ENCODE measurements at regions not wholly inside any gene's neighbourhood (a gene's known extent, or its start where the extent isn't known, plus 50 kb on each side); places are given as distances from the start of the nearest gene placed in this dataset.

DNA sequence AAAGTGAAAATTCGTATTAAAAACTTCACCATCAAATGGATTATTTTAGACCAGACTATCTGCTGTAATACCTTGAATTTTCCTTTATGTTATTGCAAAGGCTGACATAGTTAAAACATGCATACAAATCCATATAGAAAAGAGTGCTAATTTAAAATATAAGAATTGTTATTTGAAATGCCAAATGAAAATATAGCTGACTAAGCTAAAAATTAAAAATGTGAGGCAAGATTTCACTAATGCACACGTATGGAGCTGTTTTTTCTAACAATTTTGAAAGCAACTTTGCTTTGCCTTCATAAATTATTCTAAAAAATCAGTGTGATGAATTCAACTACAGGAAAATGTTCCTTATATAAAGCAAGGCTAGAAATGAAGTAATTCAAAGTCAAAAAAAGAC lies 62.5 kb downstream of the MPP7 start:
- Histone ChIP-seq H3K4me1 (ENCODE audit: control insufficient read depth in 1 of 2, insufficient read depth in 2 of 2, low read length in 2 of 2) (no peaks in the 10 kb centered on the region), H3K27me3 (ENCODE audit: control insufficient read depth in 1 of 2, insufficient read depth in 2 of 2, low read length in 1 of 2) (no peaks in the 10 kb centered on the region), H3K4me3 (ENCODE audit: low read length in 2 of 2) (no peak overlapping the region), H3K27ac (ENCODE audit: low read depth in 1 of 2, low read length in 2 of 2) (no peak overlapping the region), H3K9me3 (ENCODE audit: control insufficient read depth, low read length) (no peaks in the 10 kb centered on the region), H3K36me3 (ENCODE audit: control insufficient read depth in 1 of 2, insufficient read depth in 2 of 2, low read length in 1 of 2) (no peaks in the 10 kb centered on the region)
- intact Hi-C loops (cut with DNase I) = loop anchor here (2.0 to 10.0 kb wide), 4 partner anchors 58 to 796 kb away; no protein-coding TSS in a partner anchor
- no peak for DNase-seq
- 73 to 74% methylated on average over 2 of the region's 2 CpGs for WGBS, 2 donors
- no peak for ATAC-seq (ENCODE audit: low FRiP score)

DNA sequence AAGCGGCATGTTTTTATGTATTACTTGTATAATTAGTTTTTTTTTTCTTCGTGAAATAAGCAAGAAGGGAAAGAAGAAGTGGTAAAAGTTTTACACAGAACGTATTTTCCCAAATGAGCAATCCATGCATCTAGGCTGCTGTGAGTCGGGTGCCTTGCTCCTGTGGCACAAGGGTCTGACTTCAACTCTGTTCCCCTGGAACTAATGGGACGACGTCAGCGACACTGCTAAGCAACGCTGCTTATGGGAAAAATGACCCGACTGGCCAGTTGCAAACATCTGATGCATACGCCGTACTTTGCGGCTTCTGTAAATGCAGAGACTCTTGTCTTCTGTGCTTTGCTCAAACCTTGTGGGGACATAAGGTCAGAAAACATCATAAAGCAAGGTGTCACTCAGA lies 66.3 kb downstream of the MPP7 start:
- H3K27ac ChIP-seq (ENCODE audit: low read depth in 1 of 2, low read length in 2 of 2) = no peak overlapping the region
- H3K36me3 ChIP-seq (ENCODE audit: control insufficient read depth in 1 of 2, insufficient read depth in 2 of 2, low read length in 1 of 2) = no peaks in the 10 kb centered on the region
- DNase-seq (no peak), ATAC-seq (ENCODE audit: low FRiP score) (no peak)
- H3K4me1 ChIP-seq (ENCODE audit: control insufficient read depth in 1 of 2, insufficient read depth in 2 of 2, low read length in 2 of 2) = no peaks in the 10 kb centered on the region
- WGBS, 2 donors = 87 to 89% methylated on average over 12 of the region's 12 CpGs
- no peaks in the 10 kb centered on the region for H3K9me3 ChIP-seq (ENCODE audit: control insufficient read depth, low read length)
- no peak overlapping the region for H3K4me3 ChIP-seq (ENCODE audit: low read length in 2 of 2)
- intact Hi-C loops (cut with DNase I) = no loop called here
- no peaks in the 10 kb centered on the region for H3K27me3 ChIP-seq (ENCODE audit: control insufficient read depth in 1 of 2, insufficient read depth in 2 of 2, low read length in 1 of 2)

DNA sequence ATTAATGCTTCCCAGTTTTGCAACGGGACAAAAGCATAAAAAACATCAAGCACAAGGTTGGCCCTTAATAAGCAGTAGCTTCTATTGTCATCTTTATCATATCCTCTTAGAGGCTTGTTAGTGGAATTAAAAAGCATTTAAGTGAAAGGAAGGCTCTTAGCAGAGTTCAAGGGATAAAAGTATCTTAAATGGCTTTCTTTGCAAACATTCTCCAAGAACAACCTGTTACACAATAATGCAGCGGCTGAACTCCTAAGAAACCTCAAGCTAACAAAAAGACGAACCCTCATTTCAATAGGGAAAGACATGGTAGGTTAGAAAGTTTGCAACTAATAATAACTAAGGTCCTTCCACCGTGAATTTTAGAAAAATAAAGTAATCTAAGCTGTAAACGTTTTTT lies 82.1 kb downstream of the MPP7 start:
- Histone ChIP-seq H3K9me3 (ENCODE audit: control insufficient read depth, low read length) (no peaks in the 10 kb centered on the region), H3K4me1 (ENCODE audit: control insufficient read depth in 1 of 2, insufficient read depth in 2 of 2, low read length in 2 of 2) (peaks cover 0 to 3% of the 10 kb centered on the region in 2 donors), H3K27me3 (ENCODE audit: control insufficient read depth in 1 of 2, insufficient read depth in 2 of 2, low read length in 1 of 2) (no peaks in the 10 kb centered on the region), H3K27ac (ENCODE audit: low read depth in 1 of 2, low read length in 2 of 2) (no peak overlapping the region), H3K36me3 (ENCODE audit: control insufficient read depth in 1 of 2, insufficient read depth in 2 of 2, low read length in 1 of 2) (no peaks in the 10 kb centered on the region), H3K4me3 (ENCODE audit: low read length in 2 of 2) (no peak overlapping the region)
- DNase-seq (no peak), ATAC-seq (ENCODE audit: low FRiP score) (no peak)
- 51 to 53% methylated on average over 5 of the region's 5 CpGs for WGBS, 2 donors
- intact Hi-C loops (cut with DNase I) = no loop called here

DNA sequence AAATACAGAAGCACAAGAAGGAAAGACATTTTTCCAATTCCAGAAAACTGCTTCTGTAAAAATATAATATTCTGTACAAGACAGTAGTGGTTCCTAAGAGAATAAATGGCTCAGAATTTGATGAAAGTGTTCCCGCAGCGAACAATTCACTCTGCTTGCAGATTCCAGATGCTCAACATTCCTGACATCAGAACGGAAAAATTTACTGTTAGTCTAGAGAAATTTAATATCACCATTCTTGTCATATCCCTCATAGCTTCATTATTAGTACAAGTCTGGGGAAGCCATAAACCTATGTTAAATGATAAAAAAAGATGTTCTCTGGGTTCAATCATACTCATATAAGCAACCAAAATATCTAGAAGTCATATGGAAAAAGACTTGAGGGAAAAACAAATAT lies 83.6 kb downstream of the MPP7 start:
- 43 to 60% methylated on average over 3 of the region's 3 CpGs for WGBS, 2 donors
- Histone ChIP-seq H3K27ac (ENCODE audit: low read depth in 1 of 2, low read length in 2 of 2) (no peak overlapping the region), H3K27me3 (ENCODE audit: control insufficient read depth in 1 of 2, insufficient read depth in 2 of 2, low read length in 1 of 2) (no peaks in the 10 kb centered on the region), H3K4me1 (ENCODE audit: control insufficient read depth in 1 of 2, insufficient read depth in 2 of 2, low read length in 2 of 2) (peaks cover 0 to 4% of the 10 kb centered on the region in 2 donors), H3K4me3 (ENCODE audit: low read length in 2 of 2) (no peak overlapping the region), H3K9me3 (ENCODE audit: control insufficient read depth, low read length) (no peaks in the 10 kb centered on the region), H3K36me3 (ENCODE audit: control insufficient read depth in 1 of 2, insufficient read depth in 2 of 2, low read length in 1 of 2) (no peaks in the 10 kb centered on the region)
- ATAC-seq (ENCODE audit: low FRiP score) = no peak
- intact Hi-C loops (cut with DNase I) = no loop called here
- DNase-seq = no peak

DNA sequence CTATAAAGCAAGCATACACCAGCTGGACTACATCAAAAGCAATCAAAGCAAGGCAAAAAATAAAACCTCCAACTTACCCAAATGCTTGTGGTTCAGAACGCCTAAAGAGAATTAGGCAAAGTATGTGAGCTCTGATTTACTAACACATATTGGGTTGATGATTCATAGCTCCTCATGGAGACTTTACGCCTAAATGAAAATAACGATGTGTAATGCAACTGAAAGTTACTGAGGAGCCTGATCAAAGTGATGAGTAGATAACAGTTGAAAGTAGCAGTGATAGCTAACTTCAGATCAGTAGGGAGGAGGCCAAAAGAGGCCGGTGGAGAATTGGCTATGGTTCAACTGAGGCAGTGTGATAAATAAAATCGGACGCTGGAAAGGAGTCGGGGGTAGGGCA lies 85.0 kb downstream of the MPP7 start:
- no peaks in the 10 kb centered on the region for H3K27me3 ChIP-seq (ENCODE audit: control insufficient read depth in 1 of 2, insufficient read depth in 2 of 2, low read length in 1 of 2)
- ATAC-seq (ENCODE audit: low FRiP score) (no peak), DNase-seq (no peak)
- H3K4me3 ChIP-seq (ENCODE audit: low read length in 2 of 2) = peak overlapping the region in 1 of 2 donors; percentile 8
- intact Hi-C loops (cut with DNase I) = no loop called here
- H3K9me3 ChIP-seq (ENCODE audit: control insufficient read depth, low read length) = no peaks in the 10 kb centered on the region
- peaks cover 0 to 1% of the 10 kb centered on the region in 2 donors for H3K36me3 ChIP-seq (ENCODE audit: control insufficient read depth in 1 of 2, insufficient read depth in 2 of 2, low read length in 1 of 2)
- 52 to 56% methylated on average over 7 of the region's 7 CpGs for WGBS, 2 donors
- peaks cover 0 to 4% of the 10 kb centered on the region in 2 donors for H3K4me1 ChIP-seq (ENCODE audit: control insufficient read depth in 1 of 2, insufficient read depth in 2 of 2, low read length in 2 of 2)
- no peak overlapping the region for H3K27ac ChIP-seq (ENCODE audit: low read depth in 1 of 2, low read length in 2 of 2)

DNA sequence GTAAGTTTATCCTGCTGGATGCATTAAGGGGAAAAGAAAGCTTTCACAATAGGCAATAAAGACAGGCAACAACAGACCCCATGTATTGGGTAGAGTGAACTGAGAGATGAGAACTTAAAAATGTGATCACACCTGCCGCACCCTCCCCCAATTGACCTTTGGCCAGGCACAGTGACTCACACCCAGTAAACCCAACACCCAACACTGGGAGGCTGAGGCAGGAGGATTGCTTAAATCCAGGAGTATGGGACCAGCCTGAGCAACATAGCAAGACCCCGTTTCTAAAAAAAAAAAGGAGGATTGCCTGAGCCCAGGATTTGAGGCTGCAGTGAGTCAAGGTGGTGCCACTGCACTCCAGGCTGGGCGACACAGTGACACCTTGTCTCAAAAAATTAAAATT lies 86.9 kb downstream of the MPP7 start:
- intact Hi-C loops (cut with DNase I) = no loop called here
- Histone ChIP-seq H3K4me1 (ENCODE audit: control insufficient read depth in 1 of 2, insufficient read depth in 2 of 2, low read length in 2 of 2) (peaks cover 0 to 4% of the 10 kb centered on the region in 2 donors), H3K27ac (ENCODE audit: low read depth in 1 of 2, low read length in 2 of 2) (no peak overlapping the region), H3K27me3 (ENCODE audit: control insufficient read depth in 1 of 2, insufficient read depth in 2 of 2, low read length in 1 of 2) (no peaks in the 10 kb centered on the region), H3K36me3 (ENCODE audit: control insufficient read depth in 1 of 2, insufficient read depth in 2 of 2, low read length in 1 of 2) (peaks cover 0 to 2% of the 10 kb centered on the region in 2 donors), H3K9me3 (ENCODE audit: control insufficient read depth, low read length) (no peaks in the 10 kb centered on the region), H3K4me3 (ENCODE audit: low read length in 2 of 2) (no peak overlapping the region)
- DNase-seq (no peak), ATAC-seq (ENCODE audit: low FRiP score) (no peak)
- WGBS, 2 donors = 63% methylated on average over 3 of the region's 3 CpGs

DNA sequence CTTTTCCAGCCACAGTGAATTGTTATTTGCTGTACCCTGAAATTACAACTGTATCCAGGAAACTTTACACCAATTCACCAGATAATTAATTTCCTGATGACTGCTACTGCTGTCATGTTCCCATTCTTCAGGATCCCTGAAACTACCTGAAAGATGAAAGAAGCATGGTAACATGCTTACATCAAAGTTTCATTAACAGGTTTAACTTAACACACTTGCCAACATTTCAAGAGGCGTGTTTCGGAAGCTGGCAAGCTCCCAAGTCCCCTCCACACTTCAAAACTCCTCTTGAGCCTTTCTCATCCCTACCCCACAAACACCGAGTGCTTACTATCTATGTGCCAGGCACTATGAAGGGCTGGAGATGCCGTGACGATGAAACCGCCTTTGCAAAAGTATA lies 88.6 kb downstream of the MPP7 start:
- intact Hi-C loops (cut with DNase I) = no loop called here
- no peak overlapping the region for H3K4me3 ChIP-seq (ENCODE audit: low read length in 2 of 2)
- peaks cover 0 to 4% of the 10 kb centered on the region in 2 donors for H3K4me1 ChIP-seq (ENCODE audit: control insufficient read depth in 1 of 2, insufficient read depth in 2 of 2, low read length in 2 of 2)
- WGBS, 2 donors = 71 to 75% methylated on average over 6 of the region's 6 CpGs
- no peak for DNase-seq
- ATAC-seq (ENCODE audit: low FRiP score) = no peak
- no peaks in the 10 kb centered on the region for H3K9me3 ChIP-seq (ENCODE audit: control insufficient read depth, low read length)
- no peak overlapping the region for H3K27ac ChIP-seq (ENCODE audit: low read depth in 1 of 2, low read length in 2 of 2)
- H3K27me3 ChIP-seq (ENCODE audit: control insufficient read depth in 1 of 2, insufficient read depth in 2 of 2, low read length in 1 of 2) = no peaks in the 10 kb centered on the region
- peaks cover 0 to 2% of the 10 kb centered on the region in 2 donors for H3K36me3 ChIP-seq (ENCODE audit: control insufficient read depth in 1 of 2, insufficient read depth in 2 of 2, low read length in 1 of 2)

DNA sequence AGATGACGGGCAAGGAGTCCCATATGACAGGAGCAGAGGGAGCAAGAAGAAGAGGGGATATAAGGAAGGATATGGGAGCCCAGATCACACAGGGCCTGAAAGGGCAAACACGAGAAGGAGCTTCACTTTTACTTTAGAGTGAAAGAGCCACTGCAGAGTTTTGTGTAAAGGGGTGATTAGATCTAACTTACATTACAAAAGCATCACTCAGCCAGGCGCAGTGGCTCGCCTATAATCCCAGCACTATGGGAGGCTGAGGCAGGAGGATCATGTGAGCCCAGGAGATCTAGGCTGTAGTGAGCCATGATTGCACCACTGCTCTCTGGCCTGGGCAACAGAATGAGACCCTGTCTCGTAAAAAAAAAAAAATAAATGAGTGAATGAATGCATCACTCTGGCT lies 91.1 kb downstream of the MPP7 start:
- H3K4me3 ChIP-seq (ENCODE audit: low read length in 2 of 2) = no peak overlapping the region
- 95 to 99% methylated on average over 5 of the region's 5 CpGs for WGBS, 2 donors
- H3K36me3 ChIP-seq (ENCODE audit: control insufficient read depth in 1 of 2, insufficient read depth in 2 of 2, low read length in 1 of 2) = peaks cover 2% of the 10 kb centered on the region in 2 donors
- peaks cover 0 to 4% of the 10 kb centered on the region in 2 donors for H3K4me1 ChIP-seq (ENCODE audit: control insufficient read depth in 1 of 2, insufficient read depth in 2 of 2, low read length in 2 of 2)
- intact Hi-C loops (cut with DNase I) = no loop called here
- ATAC-seq (ENCODE audit: low FRiP score) (no peak), DNase-seq (no peak)
- H3K9me3 ChIP-seq (ENCODE audit: control insufficient read depth, low read length) = peaks cover 2% of the 10 kb centered on the region
- H3K27me3 ChIP-seq (ENCODE audit: control insufficient read depth in 1 of 2, insufficient read depth in 2 of 2, low read length in 1 of 2) = no peaks in the 10 kb centered on the region
- no peak overlapping the region for H3K27ac ChIP-seq (ENCODE audit: low read depth in 1 of 2, low read length in 2 of 2)

DNA sequence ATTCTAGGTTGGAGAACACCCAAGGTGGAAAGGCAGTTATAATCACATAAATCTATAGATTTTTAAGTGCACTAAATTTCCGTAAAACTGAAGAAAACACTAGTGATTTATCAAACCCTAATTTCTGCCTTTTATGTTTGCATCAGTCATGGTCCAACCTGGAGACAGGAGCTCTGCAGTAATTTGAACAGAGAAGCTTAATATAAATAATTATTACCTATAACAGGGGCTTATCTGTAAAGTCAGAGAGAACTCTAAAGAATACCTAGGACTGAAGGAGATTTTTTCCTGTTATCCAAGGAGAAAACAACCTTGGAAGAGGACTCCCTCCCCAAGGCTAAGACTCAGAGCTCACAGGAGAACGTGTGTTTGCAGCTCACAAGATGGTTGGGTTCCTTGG lies 95.1 kb downstream of the MPP7 start:
- DNase-seq (no peak), ATAC-seq (ENCODE audit: low FRiP score) (no peak)
- 96 to 98% methylated on average over 2 of the region's 2 CpGs for WGBS, 2 donors
- Histone ChIP-seq H3K27ac (ENCODE audit: low read depth in 1 of 2, low read length in 2 of 2) (no peak overlapping the region), H3K9me3 (ENCODE audit: control insufficient read depth, low read length) (peaks cover 2% of the 10 kb centered on the region), H3K36me3 (ENCODE audit: control insufficient read depth in 1 of 2, insufficient read depth in 2 of 2, low read length in 1 of 2) (peaks cover under 1 to 2% of the 10 kb centered on the region in 2 donors), H3K4me3 (ENCODE audit: low read length in 2 of 2) (no peak overlapping the region), H3K4me1 (ENCODE audit: control insufficient read depth in 1 of 2, insufficient read depth in 2 of 2, low read length in 2 of 2) (no peaks in the 10 kb centered on the region), H3K27me3 (ENCODE audit: control insufficient read depth in 1 of 2, insufficient read depth in 2 of 2, low read length in 1 of 2) (no peaks in the 10 kb centered on the region)
- intact Hi-C loops (cut with DNase I) = no loop called here

All from aorta (tissue), 5 donors.